ENCODE measurements at regions not wholly inside any gene's neighbourhood (a gene's known extent, or its start where the extent isn't known, plus 50 kb on each side); places are given as distances from the start of the nearest gene placed in this dataset.

DNA sequence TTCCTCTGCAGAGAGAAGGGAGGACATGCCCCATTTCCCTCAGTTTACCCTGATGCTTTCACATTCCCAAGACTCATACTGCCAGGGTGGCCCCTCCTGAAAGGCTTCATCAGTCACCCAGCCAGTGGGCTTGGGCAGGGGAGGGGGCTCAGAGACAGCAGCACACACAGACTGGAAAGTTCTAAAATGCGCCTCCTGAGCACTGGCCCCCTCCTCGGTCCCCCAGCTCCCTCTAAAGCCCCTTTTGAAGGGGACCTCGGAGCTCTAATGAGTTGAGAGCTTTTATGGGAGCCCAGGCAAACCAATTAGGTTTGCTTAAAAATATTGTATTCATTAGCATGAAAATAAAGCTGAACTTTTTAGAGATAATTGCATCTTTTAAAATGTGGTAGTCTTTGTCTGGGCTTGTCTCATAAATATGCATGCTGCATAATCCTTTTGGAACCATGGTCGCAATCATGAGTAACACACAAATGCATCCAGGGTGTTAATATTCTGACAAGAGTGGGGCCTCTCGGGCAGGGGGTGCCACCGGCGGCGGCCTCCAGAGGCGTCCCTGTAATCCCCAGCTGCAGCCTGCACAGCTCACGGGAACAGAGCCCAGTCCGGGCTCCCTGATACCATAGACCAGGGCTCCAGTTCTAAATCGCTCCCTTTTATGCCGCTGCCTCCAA is 78.5 kb downstream of the RPLP1 start:
- no peak for ATAC-seq

DNA sequence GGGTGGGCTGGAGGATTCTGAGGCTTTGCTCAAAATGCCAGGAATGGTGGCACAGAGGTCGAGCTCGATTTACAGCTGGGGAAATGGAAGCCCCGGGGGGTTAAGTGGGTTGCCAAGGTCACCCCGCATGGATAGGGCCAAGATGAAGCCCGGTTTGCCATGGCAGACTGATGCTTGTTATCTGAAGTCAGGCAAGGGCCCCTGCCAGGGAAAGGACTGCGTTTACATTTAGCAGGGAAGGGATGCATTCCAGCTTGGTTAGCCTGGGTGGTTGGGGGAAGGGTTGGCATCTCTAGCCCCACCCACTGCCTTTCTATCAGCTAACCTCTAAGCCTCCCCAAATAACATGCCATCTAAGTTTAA is 79.0 kb downstream of the RPLP1 start:
- no peak for ATAC-seq

DNA sequence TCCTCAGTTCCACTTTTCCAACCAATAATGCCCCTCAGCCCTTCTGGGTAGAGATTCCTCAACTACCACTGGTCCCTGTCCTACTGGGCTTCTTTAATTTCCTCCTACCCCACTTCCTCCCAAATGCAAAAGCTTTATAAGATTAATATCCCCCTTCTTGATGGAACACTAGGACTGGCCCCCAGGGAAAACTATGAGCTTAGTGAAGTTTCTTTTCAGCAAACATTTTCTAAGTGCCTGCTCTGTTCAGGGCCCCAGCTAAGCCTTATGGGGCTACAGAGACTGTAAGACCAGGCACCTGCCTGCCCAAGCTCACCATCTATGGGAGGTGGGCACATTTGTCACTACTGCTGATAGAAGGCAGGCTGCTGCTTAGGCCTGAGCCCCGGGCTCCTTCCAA is 79.4 kb downstream of the RPLP1 start:
- ATAC-seq: no peak

DNA sequence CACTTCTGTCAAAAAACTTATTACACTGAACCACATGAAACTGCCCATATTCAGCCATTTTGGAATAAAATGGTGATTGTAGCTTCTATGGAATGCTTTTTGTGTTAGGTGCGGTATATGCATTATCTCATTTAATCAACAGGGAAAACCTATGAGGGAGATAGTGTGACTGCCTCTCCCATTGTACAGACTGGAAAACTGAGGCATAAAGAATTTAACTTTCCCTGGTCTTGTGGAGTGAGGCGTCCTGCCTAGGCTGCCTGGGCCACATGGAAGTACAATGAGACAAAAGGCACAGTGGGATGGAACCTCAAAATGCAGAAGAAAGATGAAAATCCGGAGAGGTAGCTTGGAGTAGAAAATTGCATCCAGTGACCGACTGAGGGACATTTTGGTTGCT is 80.2 kb downstream of the RPLP1 start:
- ATAC-seq: no peak

DNA sequence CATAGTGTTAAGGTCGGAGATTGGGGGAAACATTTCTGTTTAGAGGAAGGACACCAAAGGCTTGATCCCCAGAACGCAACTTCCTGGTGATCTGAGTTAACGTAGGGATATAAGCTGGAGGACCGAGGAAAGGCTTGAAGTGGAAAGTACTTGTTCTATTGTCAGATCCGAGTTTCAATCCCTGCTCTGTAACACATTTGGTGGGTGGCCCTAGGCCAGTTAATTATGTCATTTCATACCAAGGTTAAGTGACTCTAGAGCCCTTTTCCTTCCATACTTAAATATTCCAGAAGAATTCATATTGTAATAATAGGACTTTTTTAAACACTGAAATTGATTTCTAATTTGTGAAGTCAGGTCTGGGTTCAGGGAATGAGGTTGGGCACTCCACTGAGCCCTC is 80.9 kb downstream of the RPLP1 start:
- ATAC-seq: no peak

DNA sequence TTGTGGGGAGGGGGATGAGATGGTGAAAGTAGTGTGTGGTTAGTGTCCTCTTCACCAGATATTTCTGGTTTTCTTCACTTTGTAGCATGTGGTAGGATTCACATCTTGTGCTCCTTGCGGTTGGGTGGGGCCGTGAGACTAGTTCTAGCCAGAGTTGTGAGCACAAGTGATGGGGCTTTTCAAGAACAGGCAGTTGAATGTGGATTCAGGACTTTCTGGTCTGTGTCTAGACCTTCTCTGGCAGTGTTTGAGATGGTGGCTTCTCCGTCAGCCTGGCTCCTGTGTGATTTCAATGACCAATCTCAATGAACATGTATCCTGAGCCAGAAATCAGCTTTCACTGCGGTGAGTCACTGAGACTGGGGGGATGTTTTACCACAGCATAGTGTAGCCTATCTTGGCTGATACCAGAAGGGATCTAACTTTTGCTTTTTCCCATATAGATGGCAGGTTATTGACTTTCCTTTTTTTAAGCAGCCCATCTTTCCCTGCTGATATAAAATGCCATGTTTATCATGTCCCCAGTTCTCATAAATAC is 82.6 kb downstream of the RPLP1 start:
- no peak for ATAC-seq

DNA sequence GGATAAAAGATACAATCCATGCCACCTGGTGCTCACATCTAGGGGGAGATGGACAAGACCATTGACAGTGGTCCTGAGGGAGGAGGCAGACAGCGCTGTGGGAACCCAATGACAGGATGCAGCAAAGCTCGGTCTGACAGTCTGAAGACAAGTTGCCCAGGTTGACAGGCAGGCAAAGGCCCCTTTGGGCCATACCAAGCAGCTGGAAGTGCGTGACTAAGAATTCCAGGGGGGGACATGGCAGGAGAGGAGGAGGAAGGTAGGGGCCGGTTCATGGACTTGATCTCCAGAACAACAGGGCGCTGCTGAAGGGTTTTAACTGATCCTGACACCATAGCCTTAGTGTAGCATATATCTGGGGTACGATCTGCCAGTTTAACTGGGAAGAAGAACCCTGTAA is 83.4 kb downstream of the RPLP1 start:
- no peak for ATAC-seq

DNA sequence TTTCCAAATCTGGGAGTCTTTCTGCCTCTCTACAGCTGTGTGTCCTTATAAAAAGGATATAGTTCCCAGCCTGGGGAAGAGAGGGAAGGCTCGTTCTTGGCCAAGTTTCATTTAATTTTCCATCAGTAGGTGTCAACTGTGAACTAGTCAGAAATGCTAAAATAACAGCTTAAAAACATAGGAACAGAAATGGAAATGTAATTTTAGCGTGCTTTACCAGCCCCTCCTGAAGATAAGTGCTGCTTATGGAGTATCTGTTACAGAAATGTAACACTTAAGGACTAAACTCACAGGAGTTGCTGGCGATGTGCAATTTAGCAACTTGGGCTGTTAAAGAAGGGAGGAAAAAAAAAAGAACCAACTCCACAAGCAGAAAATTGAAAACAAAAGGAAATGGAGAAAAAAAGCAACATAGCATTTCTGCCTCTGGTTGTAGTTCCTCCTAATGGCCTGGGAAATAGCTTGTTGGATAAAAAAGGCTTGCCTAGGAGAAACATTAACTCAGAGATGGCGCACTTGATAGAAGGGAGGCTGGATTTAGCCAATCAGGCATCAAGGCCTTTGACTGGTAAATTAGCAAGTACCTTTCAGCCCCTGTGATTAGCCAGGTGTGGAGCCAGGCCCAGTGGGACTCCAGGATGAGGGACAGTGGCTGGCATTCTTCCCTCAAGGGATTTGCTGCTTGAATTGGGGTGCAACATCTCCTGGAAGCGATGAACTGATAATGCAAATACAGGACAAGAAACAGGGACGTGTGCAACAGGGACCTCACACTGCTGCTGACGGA is 84.3 kb downstream of the RPLP1 start:
- no peak for ATAC-seq

DNA sequence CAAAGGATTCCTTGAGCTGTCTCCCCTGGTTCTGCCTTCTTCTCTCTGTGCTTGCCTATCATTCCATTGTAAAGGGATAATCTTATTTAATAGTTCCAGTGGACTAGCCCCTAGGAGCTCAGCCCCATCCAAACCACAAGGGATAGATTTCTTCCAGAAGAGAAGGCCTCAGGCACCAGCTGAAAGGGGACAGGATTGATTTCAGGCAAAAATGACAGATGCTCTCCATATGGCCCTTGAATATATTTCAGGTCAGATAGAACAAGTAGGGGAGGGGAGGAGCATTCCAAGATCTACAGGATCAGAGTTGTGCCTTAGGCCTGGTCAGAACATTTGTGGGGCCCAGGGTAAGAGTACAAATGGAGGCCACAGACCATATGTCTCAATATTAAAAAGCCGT is 85.3 kb downstream of the RPLP1 start:
- ATAC-seq: no peak

DNA sequence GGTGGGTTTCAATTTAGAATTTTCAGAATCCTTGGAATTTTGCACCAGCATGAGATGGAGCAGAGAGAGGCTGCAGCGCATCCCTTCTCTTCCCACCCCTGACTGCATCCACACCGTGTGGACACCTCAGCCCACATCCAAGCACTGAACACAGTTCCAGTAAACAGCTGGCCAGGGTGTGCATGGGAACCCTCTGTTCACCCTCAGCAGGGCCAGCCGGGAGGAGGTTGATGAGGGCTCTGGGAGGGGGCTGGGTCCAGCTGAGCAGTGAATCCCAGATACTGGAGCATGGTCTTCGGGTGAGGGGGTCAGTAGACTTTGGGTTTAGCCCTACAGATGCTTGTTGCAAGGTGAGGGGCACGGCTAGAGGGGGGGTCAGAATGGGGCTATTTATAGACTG is 85.8 kb downstream of the RPLP1 start:
- peak; percentile 17 for ATAC-seq

DNA sequence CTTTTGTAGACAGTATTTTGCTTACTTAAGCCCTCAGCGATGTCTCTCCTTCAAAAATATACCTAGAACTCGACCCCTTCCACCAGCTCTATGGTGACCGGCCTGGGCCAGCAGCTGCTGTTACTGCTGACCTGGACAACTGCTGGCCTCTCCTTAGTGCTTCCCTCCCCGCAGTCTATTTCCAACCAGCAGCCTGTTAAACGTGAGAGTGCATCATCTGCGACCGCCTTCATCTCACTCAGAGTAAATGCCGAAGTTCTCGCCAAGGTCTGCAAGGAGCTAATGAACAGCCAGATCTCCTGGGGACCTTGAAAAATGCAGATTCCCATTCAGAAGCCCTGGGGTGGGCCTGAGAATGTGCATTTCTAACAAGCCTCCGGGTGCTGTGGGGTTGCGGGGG is 86.7 kb downstream of the RPLP1 start:
- ATAC-seq: no peak

DNA sequence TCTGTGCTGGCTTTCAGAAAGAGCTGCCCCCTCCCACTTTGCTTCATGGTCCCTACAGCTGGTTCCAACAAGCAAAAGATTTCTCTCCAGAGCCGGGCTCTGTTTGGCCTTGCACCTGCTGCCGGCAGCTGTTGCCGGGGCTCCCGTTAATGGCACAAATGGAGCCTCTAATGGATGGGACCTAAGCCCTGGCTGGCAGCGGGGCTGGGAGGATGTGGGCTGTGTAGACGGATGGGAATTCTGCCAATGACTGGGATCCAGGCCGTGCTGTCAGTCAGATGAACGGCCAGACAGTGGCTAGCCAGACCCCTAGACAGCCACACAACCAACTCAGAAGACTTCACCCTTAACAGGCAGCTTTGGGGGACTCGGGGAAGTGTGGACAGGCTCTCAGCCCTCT is 88.0 kb downstream of the RPLP1 start:
- no peak for ATAC-seq

DNA sequence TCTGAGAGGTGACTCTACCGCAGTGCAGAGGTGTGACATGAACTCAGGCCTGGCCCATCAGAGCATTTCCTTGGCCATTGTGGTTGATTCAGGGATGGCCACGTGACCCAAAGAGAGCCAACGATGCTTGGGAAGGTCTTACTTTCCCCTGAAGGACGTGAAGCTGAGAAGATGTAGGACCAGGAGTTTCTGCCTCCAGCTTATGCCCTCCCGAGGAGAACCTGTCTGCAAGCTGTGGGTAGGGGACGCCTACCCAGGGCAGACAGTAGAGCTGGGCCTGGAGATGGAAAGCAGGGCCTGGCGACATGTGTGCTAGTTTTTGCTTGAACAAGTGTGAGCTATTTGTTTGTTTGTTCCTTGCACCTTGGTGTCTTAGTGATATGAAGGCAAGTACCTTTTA is 89.4 kb downstream of the RPLP1 start:
- ATAC-seq: no peak

DNA sequence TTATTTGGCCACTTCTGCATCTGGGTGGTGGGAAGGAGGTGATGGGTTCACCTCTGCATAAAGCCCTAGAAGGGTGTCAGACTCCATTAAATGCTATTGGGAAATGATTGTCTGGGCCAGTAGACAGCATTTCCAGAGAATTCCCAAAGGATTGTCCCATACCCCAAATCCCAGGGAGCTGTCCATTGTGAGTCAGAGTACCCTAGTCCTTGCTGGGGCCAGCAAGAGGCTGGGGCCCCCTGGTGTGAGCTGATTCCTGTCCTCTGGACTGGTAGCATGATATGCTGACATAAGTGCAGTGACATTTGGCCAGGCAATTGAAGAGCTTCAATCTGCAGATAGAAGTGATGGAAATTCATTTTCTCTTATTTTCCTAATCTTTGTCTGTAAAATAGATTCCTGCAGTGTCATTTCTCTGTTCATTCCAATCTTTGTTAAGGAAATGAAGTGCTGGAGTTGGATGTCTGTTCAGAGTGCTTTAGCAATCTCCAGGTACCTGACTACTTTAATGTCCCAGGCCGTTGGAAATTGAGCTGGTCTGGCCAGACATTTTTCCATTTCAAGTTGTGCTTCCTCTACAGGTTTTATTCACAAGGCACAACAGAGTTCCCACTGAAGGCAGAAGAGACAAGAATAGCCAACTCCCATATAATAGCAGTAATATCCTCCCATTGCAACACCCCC is 91.2 kb downstream of the RPLP1 start:
- no peak for ATAC-seq

DNA sequence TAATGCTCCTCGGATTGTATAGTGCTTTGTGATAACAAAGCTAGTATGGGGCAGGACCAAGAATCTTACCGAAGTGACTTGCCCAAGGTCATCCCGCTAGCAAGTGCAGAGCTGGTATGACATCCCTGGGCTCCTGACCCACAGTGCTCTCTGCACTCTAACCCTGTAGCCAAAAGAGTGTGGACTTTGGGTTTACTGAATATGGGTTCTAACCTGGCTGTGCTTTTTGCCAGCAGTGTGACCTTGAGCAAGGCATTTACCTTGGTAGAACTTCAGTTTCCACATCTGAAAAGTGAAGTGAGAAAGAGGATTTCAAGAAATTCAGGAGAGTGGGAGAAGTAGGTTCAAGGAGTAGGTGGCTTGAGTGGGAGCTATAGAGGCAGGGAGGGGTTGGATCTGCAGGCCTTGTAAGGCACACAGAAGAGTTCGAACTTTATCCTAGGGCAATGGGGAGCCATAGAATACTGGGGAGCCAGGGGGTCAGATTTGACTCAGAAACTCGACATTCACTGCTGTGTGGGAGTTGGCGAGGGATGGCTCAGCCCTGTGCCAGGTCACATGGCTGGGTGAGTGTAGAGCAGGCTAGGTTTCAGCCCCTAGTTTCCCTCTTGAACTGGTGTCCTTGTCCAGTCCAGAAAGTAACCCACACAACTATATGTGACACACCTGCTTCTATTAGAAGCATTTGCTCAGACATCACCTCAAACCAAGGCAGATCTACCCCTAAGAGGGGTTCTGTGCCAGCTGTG is 91.9 kb downstream of the RPLP1 start:
- no peak for ATAC-seq

DNA sequence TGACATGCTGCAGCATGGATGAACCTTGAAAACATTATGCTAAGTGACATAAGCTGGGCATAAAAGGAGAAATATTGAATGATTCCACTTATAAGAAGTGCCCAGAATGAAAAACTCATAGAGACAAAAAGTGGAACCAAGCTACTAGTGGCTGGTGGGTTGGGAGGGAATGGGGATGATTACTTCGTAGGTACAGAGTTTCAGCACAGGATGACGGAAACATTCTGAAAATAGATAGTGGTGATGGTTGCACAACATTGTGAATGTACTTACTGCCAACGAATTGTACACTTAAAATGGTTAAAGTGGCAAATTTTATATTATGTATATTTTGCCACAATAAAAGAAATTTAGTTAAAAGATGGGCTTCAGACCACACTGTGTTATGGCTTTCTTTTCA is 93.6 kb downstream of the RPLP1 start:
- ATAC-seq: no peak

DNA sequence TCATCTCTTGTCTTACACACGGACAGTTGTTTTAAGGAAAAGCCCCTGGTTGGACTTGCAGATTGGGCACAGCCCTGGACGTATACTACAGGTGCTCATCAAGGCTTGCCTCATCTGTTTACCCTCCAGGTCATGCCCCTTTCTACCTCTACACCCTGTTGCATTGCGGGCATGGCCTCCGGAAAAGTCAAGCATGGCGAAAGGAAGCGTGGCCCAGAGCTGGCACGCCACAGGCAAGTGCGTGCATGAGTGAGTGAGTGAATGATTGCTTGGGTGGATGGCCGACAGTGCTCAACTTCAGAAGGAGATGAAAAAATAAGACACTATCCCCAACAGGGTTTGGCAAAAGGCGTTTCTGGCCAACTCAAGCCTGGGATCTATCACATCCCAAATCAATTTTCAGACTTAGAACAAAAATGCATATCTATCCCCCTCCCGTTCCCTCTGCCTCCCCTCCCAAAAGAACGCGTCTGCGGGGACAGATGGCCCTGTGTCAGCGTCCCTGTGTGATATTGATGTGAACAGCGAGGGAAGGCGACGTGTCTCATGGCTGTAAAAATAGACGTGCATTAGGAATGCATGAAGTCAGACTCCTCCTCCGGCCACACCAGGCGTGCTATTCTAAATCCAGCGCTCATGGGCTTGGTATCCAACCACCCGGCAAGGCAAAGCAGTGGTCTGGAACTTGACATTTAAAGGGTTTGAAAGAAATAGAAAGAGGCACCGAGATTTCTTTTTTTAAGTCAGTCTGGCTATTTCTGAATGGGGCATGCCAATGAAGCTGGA is 96.0 kb downstream of the RPLP1 start:
- ATAC-seq: no peak

DNA sequence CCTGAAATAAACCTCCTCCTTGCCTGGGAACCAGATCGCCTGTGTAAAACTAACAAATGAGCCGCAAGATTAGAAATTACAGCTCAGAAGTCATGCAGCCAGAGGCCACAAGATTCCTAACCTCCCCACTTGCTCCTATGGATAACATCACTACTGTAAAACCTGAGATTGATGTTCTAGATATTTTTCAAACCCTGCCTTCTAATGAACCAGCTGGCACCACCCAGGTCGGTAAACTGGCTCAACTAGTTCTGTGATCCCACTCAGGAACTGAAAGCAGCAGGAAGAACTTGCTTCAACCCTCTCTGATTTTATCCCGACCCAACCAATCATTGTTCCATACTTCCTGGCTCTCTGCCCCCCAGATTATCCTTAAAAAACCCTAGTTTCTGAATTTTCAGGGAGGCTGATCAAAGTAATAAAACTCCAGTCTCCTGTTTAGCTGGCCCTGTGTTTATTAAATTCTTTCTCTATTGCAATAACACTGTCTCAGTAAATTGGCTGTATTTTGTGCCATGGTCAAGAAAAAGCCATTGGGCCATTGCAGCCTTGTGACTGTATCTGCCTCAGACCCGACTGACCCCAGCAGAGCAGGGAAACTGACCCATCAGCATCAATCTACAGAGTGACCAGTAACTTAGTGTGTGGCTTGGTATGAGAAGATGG is 98.9 kb downstream of the RPLP1 start:
- ATAC-seq: peak; percentile 21

DNA sequence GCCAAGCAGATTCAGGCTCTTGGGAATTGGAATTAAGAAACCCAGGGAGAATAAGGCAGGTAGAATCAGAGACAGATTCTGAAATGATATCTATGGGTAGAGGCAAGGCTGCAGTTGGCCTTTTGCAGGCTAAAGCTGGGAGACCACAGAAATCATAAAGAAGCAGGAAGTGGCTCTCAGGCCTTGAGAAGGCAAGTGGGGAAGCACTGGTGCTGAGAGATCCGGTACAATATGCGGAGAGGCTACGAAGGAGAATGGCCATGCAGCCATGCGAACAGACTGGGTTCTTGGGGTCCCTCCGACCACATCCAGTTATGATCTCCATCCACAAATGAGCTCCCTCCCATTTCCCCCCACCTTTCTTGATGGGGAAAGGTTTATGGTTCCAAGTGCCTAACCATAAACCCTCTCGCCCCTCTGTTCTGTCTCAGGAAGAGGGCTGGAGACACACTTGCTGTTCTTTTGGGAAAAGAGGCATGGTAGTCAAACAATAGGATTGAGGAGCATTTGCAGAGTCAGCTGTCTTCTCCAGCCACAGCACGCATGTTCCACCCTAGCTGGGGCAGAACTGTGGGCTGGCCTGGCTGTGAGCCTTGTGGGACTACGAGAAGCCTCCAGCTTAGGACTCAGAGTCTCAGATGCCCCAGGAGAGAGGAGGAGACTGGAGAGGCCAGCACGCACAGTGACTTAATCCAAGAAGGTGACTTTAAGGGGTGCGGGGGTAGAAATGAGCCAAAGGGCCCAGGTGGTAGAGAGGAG is 99.6 kb downstream of the RPLP1 start:
- no peak for ATAC-seq

DNA sequence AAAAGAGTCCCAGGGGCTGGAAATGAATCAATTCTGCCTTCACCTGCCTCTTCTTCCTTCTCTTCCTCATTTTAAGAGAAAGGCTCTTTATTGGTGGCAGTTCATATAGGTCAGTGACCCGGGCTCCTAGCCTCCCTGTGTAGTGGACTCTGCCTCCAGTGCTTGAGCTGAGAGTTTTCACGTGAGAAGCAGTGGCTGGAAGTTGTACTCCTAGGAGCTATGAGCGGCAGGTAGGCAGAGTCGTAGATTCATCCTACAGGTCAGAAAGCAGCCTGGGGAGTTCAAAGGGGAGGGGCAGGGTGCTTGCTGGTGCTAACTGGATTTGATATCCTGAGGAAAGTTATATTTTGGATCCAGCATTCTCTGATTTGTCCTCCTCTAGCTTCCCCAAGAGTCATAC is 101.1 kb downstream of the RPLP1 start:
- ATAC-seq: no peak
